ENCODE measurements at regions not wholly inside any gene's neighbourhood (a gene's known extent, or its start where the extent isn't known, plus 50 kb on each side); places are given as distances from the start of the nearest gene placed in this dataset.
"Not testable (repeated sequence)": the region's sequence is repeated elsewhere in the genome, so short reads cannot be mapped to it uniquely, and the experiment has no call there.

- DNase-seq (ENCODE audit: low spot score), result no peak
- intact Hi-C loops (cut with DNase I), result no loop called here
These were observed 301.7 kb upstream of the PTCHD4 start for GRCh38 chr6:48412656-48413055.

DNA sequence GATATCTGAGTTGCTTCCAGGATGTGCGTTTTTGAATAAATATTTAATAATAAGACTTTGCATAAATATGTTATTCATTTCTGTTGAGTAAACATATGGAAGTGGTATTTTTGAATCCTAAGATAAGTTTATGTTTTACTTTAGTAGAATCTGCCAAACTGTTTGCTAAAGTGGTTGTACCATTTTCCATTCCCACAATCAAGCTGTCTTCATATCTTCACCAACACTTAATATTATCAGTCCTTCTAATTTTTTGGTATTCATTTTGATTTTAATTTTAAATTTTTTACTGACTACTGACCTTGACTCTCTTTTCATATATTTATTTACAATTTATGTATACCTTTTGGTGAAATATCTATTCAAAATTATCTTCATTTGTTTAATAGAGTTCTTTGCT, 293.9 kb upstream of the PTCHD4 start:
- intact Hi-C loops (cut with DNase I), result no loop called here
- no peak for DNase-seq (ENCODE audit: low spot score)

- intact Hi-C loops (cut with DNase I), result no loop called here
- no peak for DNase-seq (ENCODE audit: low spot score)
These were observed 292.6 kb upstream of the PTCHD4 start for GRCh38 chr6:48403587-48403986.

GRCh38 chr6:48401016-48401415, 290.0 kb upstream of the PTCHD4 start:
- no peak for DNase-seq (ENCODE audit: low spot score)
- intact Hi-C loops (cut with DNase I), result no loop called here

DNA sequence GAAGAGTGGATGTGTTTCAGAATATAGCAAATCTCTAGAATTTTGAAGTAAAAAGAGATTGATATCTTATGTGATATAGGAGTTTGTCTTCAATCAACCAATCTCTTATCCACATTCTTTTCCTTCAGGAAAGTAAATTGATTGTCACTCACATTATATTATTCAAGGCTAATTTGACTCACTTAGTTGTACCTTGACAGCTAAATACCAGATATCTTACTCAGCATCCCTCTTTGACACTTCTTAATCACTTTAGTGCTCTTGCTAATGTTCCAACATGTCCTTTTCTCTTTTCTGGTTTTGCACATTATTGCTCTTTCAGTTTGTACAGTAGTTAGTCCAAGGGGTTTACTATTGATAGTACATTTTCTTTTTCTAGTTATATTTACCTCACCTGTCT, 286.9 kb upstream of the PTCHD4 start:
- intact Hi-C loops (cut with DNase I), result no loop called here
- DNase-seq (ENCODE audit: low spot score), result no peak

GRCh38 chr6:48389146-48390043, 278.4 kb upstream of the PTCHD4 start:
- intact Hi-C loops (cut with DNase I), result no loop called here

GRCh38 chr6:48388044-48388443, 277.0 kb upstream of the PTCHD4 start:
- no peak for DNase-seq (ENCODE audit: low spot score)
- intact Hi-C loops (cut with DNase I), result no loop called here

More at GRCh38 chr6:48389146-48390043, 278.4 kb upstream of the PTCHD4 start:
- DNase-seq (ENCODE audit: low spot score), result no peak

GRCh38 chr6:48378884-48379407, 267.9 kb upstream of the PTCHD4 start:
- no peak for DNase-seq (ENCODE audit: low spot score)
- intact Hi-C loops (cut with DNase I), result no loop called here

DNA sequence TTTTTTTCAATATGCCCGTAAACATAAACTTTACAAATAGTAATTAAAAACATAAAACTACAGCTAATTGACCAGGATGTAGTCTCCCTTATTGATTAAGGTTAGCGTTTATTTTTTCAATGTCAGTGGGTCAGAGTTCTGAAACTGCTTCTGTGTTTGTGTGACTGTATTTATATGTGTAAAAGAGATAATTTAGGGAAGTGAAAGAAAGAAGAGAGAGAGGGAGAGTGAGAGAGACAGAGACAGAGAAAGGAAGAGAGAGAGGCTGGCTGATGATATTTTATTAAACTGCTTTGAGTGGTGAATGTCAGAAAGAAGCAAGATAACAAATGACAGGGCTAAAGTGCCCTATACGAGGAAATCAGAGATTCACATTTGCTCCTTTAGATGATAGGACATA, 266.1 kb upstream of the PTCHD4 start:
- intact Hi-C loops (cut with DNase I), result loop anchor here in 1 of 2 donors (2.0 kb wide), 1 partner anchor 48 kb away; no protein-coding TSS in a partner anchor
- DNase-seq (ENCODE audit: low spot score), result no peak

DNA sequence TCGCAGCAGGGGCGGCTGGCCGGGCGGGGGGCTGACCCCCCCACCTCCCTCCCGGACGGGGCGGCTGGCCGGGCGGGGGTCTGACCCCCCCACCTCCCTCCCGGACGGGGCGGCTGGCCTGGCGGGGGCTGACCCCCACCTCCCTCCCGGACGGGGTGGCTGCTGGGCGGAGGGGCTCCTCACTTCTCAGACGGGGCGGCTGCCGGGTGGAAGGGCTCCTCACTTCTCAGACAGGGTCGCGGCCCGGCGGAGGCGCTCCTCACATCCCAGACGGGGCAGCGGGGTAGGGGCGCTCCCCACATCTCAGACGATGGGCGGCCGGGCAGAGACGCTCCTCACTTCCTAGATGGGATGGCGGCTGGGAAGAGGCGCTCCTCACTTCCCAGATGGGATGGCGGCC, 260.2 kb upstream of the PTCHD4 start:
- intact Hi-C loops (cut with DNase I), result not testable (repeated sequence)
- DNase-seq (ENCODE audit: low spot score), result peak; percentile 53

DNA sequence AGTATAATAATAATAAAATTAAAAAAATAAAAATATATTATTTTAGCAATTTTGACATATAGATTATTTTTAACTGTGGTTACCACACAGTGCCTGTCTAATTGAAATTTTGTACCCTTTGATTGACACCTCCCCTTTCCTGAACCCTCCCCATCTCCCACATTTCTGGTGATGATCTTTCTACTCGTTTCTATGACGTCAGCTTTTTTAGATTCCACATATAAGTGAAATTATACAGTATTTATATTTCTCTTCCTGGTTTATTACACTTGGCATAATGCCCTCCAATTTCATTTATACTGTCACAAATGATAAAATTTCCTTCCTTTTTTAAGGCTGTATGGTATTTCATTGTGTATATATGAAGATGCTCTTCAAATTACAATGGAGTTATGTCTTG, 258.1 kb upstream of the PTCHD4 start:
- intact Hi-C loops (cut with DNase I), result no loop called here
- no peak for DNase-seq (ENCODE audit: low spot score)

- intact Hi-C loops (cut with DNase I), result no loop called here
These were observed 214.7 kb upstream of the PTCHD4 start for GRCh38 chr6:48325701-48326100.

GRCh38 chr6:48318670-48319069, 207.7 kb upstream of the PTCHD4 start:
- intact Hi-C loops (cut with DNase I), result no loop called here
- DNase-seq (ENCODE audit: low spot score), result no peak

More at GRCh38 chr6:48325701-48326100, 214.7 kb upstream of the PTCHD4 start:
- DNase-seq (ENCODE audit: low spot score), result no peak

DNA sequence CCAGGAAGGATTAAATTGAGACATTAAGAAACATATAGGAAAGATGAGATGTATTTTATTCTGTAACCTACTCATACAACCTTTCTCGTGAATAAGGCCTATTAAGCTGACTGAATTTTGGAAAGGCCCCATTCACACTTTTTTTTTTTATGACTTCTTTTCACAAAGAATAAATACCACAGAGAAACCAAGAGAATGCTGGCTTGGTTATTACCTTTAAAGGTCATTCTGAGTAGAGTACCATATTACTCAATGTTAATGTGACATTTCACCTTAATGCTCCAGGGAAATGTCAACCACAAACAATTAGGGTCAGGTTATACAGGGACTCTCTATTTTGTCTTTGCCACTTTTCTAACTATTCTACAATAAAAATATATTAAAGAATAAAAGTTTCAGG, 204.9 kb upstream of the PTCHD4 start:
- intact Hi-C loops (cut with DNase I), result no loop called here
- DNase-seq (ENCODE audit: low spot score), result no peak

GRCh38 chr6:48315051-48315719, 204.2 kb upstream of the PTCHD4 start:
- DNase-seq (ENCODE audit: low spot score), result no peak
- intact Hi-C loops (cut with DNase I), result no loop called here

GRCh38 chr6:48311301-48311700, 200.3 kb upstream of the PTCHD4 start:
- DNase-seq (ENCODE audit: low spot score), result no peak
- intact Hi-C loops (cut with DNase I), result no loop called here

- DNase-seq (ENCODE audit: low spot score), result no peak
- intact Hi-C loops (cut with DNase I), result no loop called here
These were observed 196.6 kb upstream of the PTCHD4 start for GRCh38 chr6:48307573-48307972.

DNA sequence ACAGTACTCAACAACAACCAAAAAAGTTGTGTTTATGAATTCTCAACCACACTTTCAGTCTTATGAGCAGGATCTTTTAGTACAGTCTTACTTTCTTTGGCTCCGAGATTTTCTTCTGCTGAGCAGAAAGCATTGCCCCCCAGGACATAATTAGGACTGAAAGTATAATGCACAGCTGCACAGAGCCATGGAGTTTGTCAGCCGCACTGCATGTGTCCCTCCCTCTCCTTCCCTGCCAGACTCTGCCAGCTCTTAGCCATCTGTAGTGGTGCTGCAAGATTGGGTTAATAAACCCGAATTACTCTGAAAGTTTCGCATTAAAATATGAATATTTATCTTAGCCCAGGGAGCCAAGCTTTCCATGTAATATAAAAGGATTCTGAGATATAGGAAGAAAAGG, 179.6 kb upstream of the PTCHD4 start:
- DNase-seq (ENCODE audit: low spot score), result no peak
- intact Hi-C loops (cut with DNase I), result no loop called here

- DNase-seq (ENCODE audit: low spot score), result no peak
- intact Hi-C loops (cut with DNase I), result no loop called here
These were observed 178.8 kb upstream of the PTCHD4 start for GRCh38 chr6:48289841-48290240.

DNA sequence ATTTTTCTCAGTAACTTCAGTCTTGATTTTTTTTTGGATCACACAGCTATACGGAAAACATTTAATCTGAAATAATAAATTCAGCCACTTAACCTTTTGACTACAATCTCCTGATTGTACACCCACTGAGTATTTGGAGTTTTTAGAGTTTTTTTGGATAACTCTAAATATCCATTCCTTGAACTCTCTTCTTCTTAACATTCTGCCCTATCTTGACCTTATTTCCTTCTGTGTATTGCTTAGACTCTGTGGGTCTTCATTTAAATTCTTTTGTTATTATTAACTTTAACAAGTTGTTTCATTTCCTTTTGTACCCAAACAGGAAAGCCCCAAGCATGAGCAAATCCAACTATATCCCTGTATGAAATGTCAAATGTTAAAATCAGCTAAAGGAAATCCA, 170.2 kb upstream of the PTCHD4 start:
- intact Hi-C loops (cut with DNase I), result no loop called here

More for the DNA sequence above, 170.2 kb upstream of the PTCHD4 start:
- no peak for DNase-seq (ENCODE audit: low spot score)
